H9 (cell line): ENCODE measurements at regions not wholly inside any gene's neighbourhood (a gene's known extent, or its start where the extent isn't known, plus 50 kb on each side); places are given as distances from the start of the nearest gene placed in this dataset.

Experiments
- DNase-seq: peaks from one replicate; pipeline ENCODE4 v3.0.0-alpha.2; 2017
- H2AFZ ChIP-seq: one replicate; pipeline ENCODE4 v1.6.1; 2013; ENCODE audit warnings: mild to moderate bottlenecking, low read length, control low read depth, moderate library complexity
- H2AK5ac ChIP-seq: 2 replicates; pipeline ENCODE4 v1.6.1; 2013; ENCODE audit warnings: low read length, control low read depth, mixed read lengths; ENCODE audit not compliant: insufficient read length
- H2BK120ac ChIP-seq: one replicate; pipeline ENCODE4 v1.6.1; 2013; ENCODE audit warnings: low read depth, mild to moderate bottlenecking, low read length, control low read depth, inconsistent platforms; ENCODE audit not compliant: poor library complexity, severe bottlenecking
- H2BK12ac ChIP-seq: 2 replicates; pipeline ENCODE4 v1.6.1; 2013; ENCODE audit warnings: low read length, control low read depth, mixed read lengths, low read depth; ENCODE audit not compliant: insufficient read length
- H2BK15ac ChIP-seq: 2 replicates; pipeline ENCODE4 v1.6.1; 2013; ENCODE audit warnings: low read depth, low read length, control low read depth
- H2BK20ac ChIP-seq: one replicate; pipeline ENCODE4 v1.6.1; 2013; ENCODE audit warnings: low read depth, mild to moderate bottlenecking, low read length, control low read depth, inconsistent platforms; ENCODE audit not compliant: poor library complexity, severe bottlenecking
- H2BK5ac ChIP-seq: 2 replicates; pipeline ENCODE4 v1.6.1; 2013; ENCODE audit warnings: low read length, control low read depth, mixed read lengths; ENCODE audit not compliant: insufficient read length
- H3K14ac ChIP-seq: 2 replicates; pipeline ENCODE4 v1.6.1; 2013; ENCODE audit warnings: low read length, control low read depth; ENCODE audit not compliant: insufficient read depth
- H3K18ac ChIP-seq: 2 replicates; pipeline ENCODE4 v1.6.1; 2013; ENCODE audit warnings: low read depth, mild to moderate bottlenecking, mixed read lengths, low read length, control low read depth; ENCODE audit not compliant: insufficient read length
- H3K23ac ChIP-seq: 2 replicates; pipeline ENCODE4 v1.6.1; 2013; ENCODE audit warnings: low read length, control low read depth, mixed read lengths, low read depth; ENCODE audit not compliant: insufficient read length
- H3K23me2 ChIP-seq: 2 replicates; pipeline ENCODE4 v1.6.1; 2013; ENCODE audit warnings: low read depth, mild to moderate bottlenecking, mixed read lengths, low read length, control low read depth; ENCODE audit not compliant: insufficient read length, poor library complexity, severe bottlenecking
- H3K27ac ChIP-seq: 2 replicates; pipeline ENCODE4 v1.5.1; 2013; ENCODE audit warnings: low read length, control low read depth, mixed read lengths, low read depth; ENCODE audit not compliant: insufficient read length
- H3K27me3 ChIP-seq: 2 replicates; pipeline ENCODE4 v1.6.1; 2013; ENCODE audit warnings: low read length, control low read depth, inconsistent platforms; ENCODE audit not compliant: insufficient read depth
- H3K4ac ChIP-seq: 2 replicates; pipeline ENCODE4 v1.6.1; 2013; ENCODE audit warnings: low read depth, mild to moderate bottlenecking, control low read depth, inconsistent platforms, low read length, moderate library complexity
- H3K4me1 ChIP-seq: 2 replicates; pipeline ENCODE4 v1.6.1; 2013; ENCODE audit warnings: low read length, control low read depth, inconsistent platforms; ENCODE audit not compliant: insufficient read depth
- H3K4me2 ChIP-seq: 2 replicates; pipeline ENCODE4 v1.6.1; 2013; ENCODE audit warnings: low read length, control low read depth, mixed read lengths; ENCODE audit not compliant: insufficient read length, insufficient read depth
- H3K56ac ChIP-seq: 2 replicates; pipeline ENCODE4 v1.6.1; 2013; ENCODE audit warnings: low read depth, mild to moderate bottlenecking, mixed read lengths, low read length, control low read depth; ENCODE audit not compliant: insufficient read length
- H3K79me1 ChIP-seq: 2 replicates; pipeline ENCODE4 v1.6.1; 2013; ENCODE audit warnings: low read depth, mild to moderate bottlenecking, moderate library complexity, low read length, control low read depth, inconsistent platforms; ENCODE audit not compliant: insufficient read depth, poor library complexity, severe bottlenecking
- H3K79me2 ChIP-seq: 2 replicates; pipeline ENCODE4 v1.6.1; 2013; ENCODE audit warnings: low read length, control low read depth, inconsistent platforms; ENCODE audit not compliant: insufficient read depth
- H3K9ac ChIP-seq: 2 replicates; pipeline ENCODE4 v1.6.1; 2013; ENCODE audit warnings: low read length, control low read depth, mixed read lengths; ENCODE audit not compliant: insufficient read length; ENCODE audit errors: extremely low read depth
- H3K9me3 ChIP-seq: one replicate; pipeline ENCODE4 v1.6.1; 2013; ENCODE audit warnings: low read depth, low read length, inconsistent platforms; ENCODE audit not compliant: control insufficient read depth
- H3T11ph ChIP-seq: one replicate; pipeline ENCODE4 v1.6.1; 2013; ENCODE audit warnings: mild to moderate bottlenecking, low read length, control low read depth, inconsistent platforms
- H4K20me1 ChIP-seq: one replicate; pipeline ENCODE4 v1.6.1; 2013; ENCODE audit not compliant: control insufficient read depth, insufficient read length, insufficient read depth
- H4K5ac ChIP-seq: 2 replicates; pipeline ENCODE4 v1.6.1; 2013; ENCODE audit warnings: low read depth, mild to moderate bottlenecking, mixed read lengths, low read length, control low read depth; ENCODE audit not compliant: insufficient read length
- H4K8ac ChIP-seq: replicated peaks from 2 replicates; pipeline ENCODE4 v1.6.1; 2013; ENCODE audit warnings: low read length, control low read depth, mixed read lengths, low read depth; ENCODE audit not compliant: insufficient read length
- H4K91ac ChIP-seq: 2 replicates; pipeline ENCODE4 v1.6.1; 2013; ENCODE audit warnings: low read depth, mild to moderate bottlenecking, moderate library complexity, mixed read lengths, low read length, control low read depth; ENCODE audit not compliant: insufficient read length
- H3K27ac Mint-ChIP-seq, 3 experiments: 2 replicates in 2 of 3; 3 replicates in 1 of 3; pipeline ENCODE4 v1.8.0; 2020 to 2021; ENCODE audit warnings: mixed read lengths in 3 of 3, mild to moderate bottlenecking in 1 of 3, moderate library complexity in 1 of 3
- H3K27me3 Mint-ChIP-seq: 2 replicates; pipeline ENCODE4 v1.8.0; 2021; ENCODE audit warnings: low read depth, mild to moderate bottlenecking, moderate library complexity, mixed read lengths
- H3K36me3 Mint-ChIP-seq, 3 experiments: 2 replicates in 2 of 3; 3 replicates in 1 of 3; pipeline ENCODE4 v1.8.0; 2020 to 2021; ENCODE audit warnings: low read depth in 3 of 3, mixed read lengths in 3 of 3; ENCODE audit not compliant: insufficient read depth in 1 of 3
- H3K4me1 Mint-ChIP-seq, 2 experiments: 2 replicates each; pipeline ENCODE4 v1.8.0; 2020; ENCODE audit warnings: mixed read lengths in 2 of 2
- H3K4me3 Mint-ChIP-seq, 2 experiments: 2 replicates in 1 of 2; 3 replicates in 1 of 2; pipeline ENCODE4 v1.8.0; 2020 to 2021; ENCODE audit warnings: mild to moderate bottlenecking in 2 of 2, mixed read lengths in 2 of 2, moderate library complexity in 1 of 2
- H3K9me3 Mint-ChIP-seq, 2 experiments: 2 replicates in 1 of 2; 3 replicates in 1 of 2; pipeline ENCODE4 v1.8.0; 2020; ENCODE audit warnings: mild to moderate bottlenecking in 2 of 2, mixed read lengths in 2 of 2, moderate library complexity in 1 of 2
- CTCF ChIP-seq: fragments of 200-600 bp; sonication (generic); conservative IDR thresholded peaks from 3 replicates; pipeline ENCODE4 v1.8.0; 2021; ENCODE audit warnings: antibody characterized with exemption, mild to moderate bottlenecking
- WGBS: extraction: QIAGEN DNeasy Blood & Tissue Kit; methylation state at CpG from one replicate; pipeline ENCODE4 v1.1.7; 2013; ENCODE audit warnings: missing lambda C conversion rate, low lambda C conversion rate, mixed read lengths; ENCODE audit not compliant: insufficient read length; ENCODE audit errors: extremely low coverage; 5-methylcytosine and 5-hydroxymethylcytosine counted together

GRCh38 chr5:74013222-74013621 is 387.2 kb downstream of the ARHGEF28 start:
- H3K9me3 ChIP-seq, result no peaks in the 10 kb centered on the region
- H2AFZ ChIP-seq, result no peak overlapping the region
- no peak overlapping the region for H4K5ac ChIP-seq
- no peak overlapping the region for H2BK120ac ChIP-seq
- Mint-ChIP-seq H3K27me3 (no peaks in the 10 kb centered on the region), H3K9me3 (no peaks in the 10 kb centered on the region), H3K4me1 (peaks cover 7 to 16% of the 10 kb centered on the region in 2 experiments; a peak in 3 of 4 replicates), H3K27ac (no peak overlapping the region), H3K4me3 (no peak overlapping the region), H3K36me3 (no peaks in the 10 kb centered on the region)
- H2BK20ac ChIP-seq, result no peak overlapping the region
- H3K79me1 ChIP-seq, result no peaks in the 10 kb centered on the region
- no peaks in the 10 kb centered on the region for H3K79me2 ChIP-seq
- no peaks in the 10 kb centered on the region for H3K23me2 ChIP-seq
- H2AK5ac ChIP-seq, result no peak overlapping the region
- H3K27ac ChIP-seq, result no peak overlapping the region
- no peak overlapping the region for H3K56ac ChIP-seq
- H3K14ac ChIP-seq, result no peak overlapping the region
- no peaks in the 10 kb centered on the region for H3K27me3 ChIP-seq
- H2BK15ac ChIP-seq, result no peak overlapping the region
- no peak overlapping the region for H3K4me2 ChIP-seq
- H2BK5ac ChIP-seq, result no peak overlapping the region
- no CpG with 5 or more reads among the region's 2 CpGs for WGBS
- H3K23ac ChIP-seq, result no peak overlapping the region
- no peak overlapping the region for H3K9ac ChIP-seq
- H3K4me1 ChIP-seq, result no peaks in the 10 kb centered on the region
- no peak overlapping the region for H2BK12ac ChIP-seq
- no peak overlapping the region for H3K4ac ChIP-seq
- H4K8ac ChIP-seq, result no peak overlapping the region
- H3K18ac ChIP-seq, result no peak overlapping the region
- DNase-seq, result no peak
- no peaks in the 10 kb centered on the region for H4K20me1 ChIP-seq
- H4K91ac ChIP-seq, result no peak overlapping the region
- no peak overlapping the region for H3T11ph ChIP-seq
- no peak for TF ChIP-seq CTCF
